Stimulated activated CD4-positive, alpha-beta T cell treated with anti-CD3 and anti-CD28 coated beads, TNF-alpha, amount 100 ng/mL, for 24 hours (primary cell): ENCODE measurements at regions not wholly inside any gene's neighbourhood (a gene's known extent, or its start where the extent isn't known, plus 50 kb on each side); places are given as distances from the start of the nearest gene placed in this dataset.
"Not testable (repeated sequence)": the region's sequence is repeated elsewhere in the genome, so short reads cannot be mapped to it uniquely, and the experiment has no call there.

ENCODE experiments used
- DNase-seq, 3 experiments: peaks; one replicate each; pipeline ENCODE4 v3.0.0-alpha.2; 2020; ENCODE audit warnings: low read depth in 3 of 3

GRCh38 chr5:98111686-98112085 lies 661.8 kb upstream of the RGMB start:
- DNase-seq: no peak

- no peak for DNase-seq
Observed at GRCh38 chr5:98121036-98121936, 652.2 kb upstream of the RGMB start.

GRCh38 chr5:98128271-98128670 lies 645.2 kb upstream of the RGMB start:
- no peak for DNase-seq

GRCh38 chr5:98128846-98129245 lies 644.6 kb upstream of the RGMB start:
- no peak for DNase-seq

GRCh38 chr5:98130261-98131035 lies 643.0 kb upstream of the RGMB start:
- DNase-seq: no peak

GRCh38 chr5:98144116-98144515 lies 629.3 kb upstream of the RGMB start:
- no peak for DNase-seq

- no peak for DNase-seq
Observed at GRCh38 chr5:98144710-98145109, 628.8 kb upstream of the RGMB start.

GRCh38 chr5:98157368-98157767 lies 616.1 kb upstream of the RGMB start:
- no peak for DNase-seq

- no peak for DNase-seq
Observed at GRCh38 chr5:98158440-98158839, 615.0 kb upstream of the RGMB start.

GRCh38 chr5:98163796-98164493 lies 609.5 kb upstream of the RGMB start:
- no peak for DNase-seq

GRCh38 chr5:98168871-98169270 lies 604.6 kb upstream of the RGMB start:
- DNase-seq: no peak

GRCh38 chr5:98170994-98171393 lies 602.5 kb upstream of the RGMB start:
- DNase-seq: no peak

GRCh38 chr5:98173334-98173733 lies 600.1 kb upstream of the RGMB start:
- DNase-seq: no peak

- no peak for DNase-seq
Observed at GRCh38 chr5:98175474-98175873, 598.0 kb upstream of the RGMB start.

GRCh38 chr5:98179791-98180755 lies 593.4 kb upstream of the RGMB start:
- no peak for DNase-seq

GRCh38 chr5:98186128-98186527 lies 587.3 kb upstream of the RGMB start:
- no peak for DNase-seq

GRCh38 chr5:98187945-98188344 lies 585.5 kb upstream of the RGMB start:
- DNase-seq: no peak

GRCh38 chr5:98190344-98190743 lies 583.1 kb upstream of the RGMB start:
- DNase-seq: not testable (repeated sequence)

GRCh38 chr5:98193921-98194760 lies 579.3 kb upstream of the RGMB start:
- no peak for DNase-seq
